GM12864 (cell line): ENCODE measurements at regions not wholly inside any gene's neighbourhood (a gene's known extent, or its start where the extent isn't known, plus 50 kb on each side); places are given as distances from the start of the nearest gene placed in this dataset.

Experiments
- DNase-seq: peaks from one replicate; pipeline ENCODE4 v3.0.0-alpha.2; 2011; ENCODE audit warnings: low read depth
- H3K4me3 ChIP-seq: 2 replicates; pipeline ENCODE4 v1.5.1; 2011; ENCODE audit warnings: mild to moderate bottlenecking, low read depth, low read length, control low read depth
- TF ChIP-seq, protein P1 (sequence below): IDR thresholded peaks from 2 replicates; pipeline ENCODE4 v1.5.1; 2011; ENCODE audit warnings: low read depth, mild to moderate bottlenecking, moderate library complexity, low read length, control low read depth, inconsistent platforms; ENCODE audit errors: missing control alignments

DNA sequence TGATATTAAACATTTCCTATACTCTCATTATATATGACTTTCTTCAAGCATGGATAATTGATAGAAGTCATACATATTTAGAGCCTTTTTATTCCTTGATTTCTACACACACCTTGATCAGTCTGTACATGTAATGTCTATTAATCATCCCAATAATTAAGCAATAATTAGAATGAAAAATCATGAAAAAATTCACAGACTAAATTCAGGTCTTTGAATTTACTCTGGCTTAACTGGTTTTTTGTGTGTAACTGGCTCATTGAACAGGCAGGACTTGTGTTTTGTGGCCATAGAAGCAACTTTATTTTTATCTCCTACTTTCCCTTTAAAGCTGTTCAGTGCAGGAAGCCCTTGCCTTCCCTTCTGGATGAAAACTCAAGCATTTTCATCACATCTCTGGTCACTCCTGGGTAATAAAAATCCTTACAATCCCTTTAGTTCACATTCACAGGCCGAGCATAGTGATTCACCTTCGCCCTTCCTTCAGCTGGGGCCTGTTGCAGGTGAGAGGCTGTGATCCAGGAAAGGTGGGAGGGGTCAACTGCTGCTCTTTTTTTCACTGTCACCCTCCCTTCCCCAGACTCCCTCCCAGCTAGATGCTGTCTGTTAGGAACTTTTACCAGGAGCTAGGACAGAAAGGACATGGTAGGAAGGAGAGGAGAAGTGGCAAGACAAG lies 58.0 kb upstream of the ITSN2 start:
- TF ChIP-seq, protein P1, sequence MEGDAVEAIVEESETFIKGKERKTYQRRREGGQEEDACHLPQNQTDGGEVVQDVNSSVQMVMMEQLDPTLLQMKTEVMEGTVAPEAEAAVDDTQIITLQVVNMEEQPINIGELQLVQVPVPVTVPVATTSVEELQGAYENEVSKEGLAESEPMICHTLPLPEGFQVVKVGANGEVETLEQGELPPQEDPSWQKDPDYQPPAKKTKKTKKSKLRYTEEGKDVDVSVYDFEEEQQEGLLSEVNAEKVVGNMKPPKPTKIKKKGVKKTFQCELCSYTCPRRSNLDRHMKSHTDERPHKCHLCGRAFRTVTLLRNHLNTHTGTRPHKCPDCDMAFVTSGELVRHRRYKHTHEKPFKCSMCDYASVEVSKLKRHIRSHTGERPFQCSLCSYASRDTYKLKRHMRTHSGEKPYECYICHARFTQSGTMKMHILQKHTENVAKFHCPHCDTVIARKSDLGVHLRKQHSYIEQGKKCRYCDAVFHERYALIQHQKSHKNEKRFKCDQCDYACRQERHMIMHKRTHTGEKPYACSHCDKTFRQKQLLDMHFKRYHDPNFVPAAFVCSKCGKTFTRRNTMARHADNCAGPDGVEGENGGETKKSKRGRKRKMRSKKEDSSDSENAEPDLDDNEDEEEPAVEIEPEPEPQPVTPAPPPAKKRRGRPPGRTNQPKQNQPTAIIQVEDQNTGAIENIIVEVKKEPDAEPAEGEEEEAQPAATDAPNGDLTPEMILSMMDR: no peak
- DNase-seq: no peak
- no peak overlapping the region for H3K4me3 ChIP-seq

DNA sequence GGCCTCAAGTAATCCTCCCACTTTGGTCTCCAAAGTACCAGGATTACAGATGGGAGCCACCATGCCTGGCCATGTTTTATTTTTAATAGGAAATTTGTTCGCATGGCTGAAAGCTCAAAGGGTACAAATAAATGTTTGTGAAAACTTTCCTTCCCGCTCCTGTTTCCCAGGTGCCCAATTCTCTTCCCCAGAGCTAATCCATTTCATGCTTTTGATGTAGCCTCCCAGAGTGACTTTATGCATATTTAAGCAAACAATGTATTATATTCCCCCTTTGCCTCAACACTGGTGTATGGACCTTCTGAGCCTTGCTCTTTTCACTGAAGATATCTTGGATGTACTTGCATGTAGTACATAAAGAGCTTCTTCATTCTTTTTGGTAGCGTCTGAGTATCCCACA lies 52.5 kb upstream of the ITSN2 start:
- TF ChIP-seq, protein P1: no peak
- DNase-seq: no peak
- no peak overlapping the region for H3K4me3 ChIP-seq

DNA sequence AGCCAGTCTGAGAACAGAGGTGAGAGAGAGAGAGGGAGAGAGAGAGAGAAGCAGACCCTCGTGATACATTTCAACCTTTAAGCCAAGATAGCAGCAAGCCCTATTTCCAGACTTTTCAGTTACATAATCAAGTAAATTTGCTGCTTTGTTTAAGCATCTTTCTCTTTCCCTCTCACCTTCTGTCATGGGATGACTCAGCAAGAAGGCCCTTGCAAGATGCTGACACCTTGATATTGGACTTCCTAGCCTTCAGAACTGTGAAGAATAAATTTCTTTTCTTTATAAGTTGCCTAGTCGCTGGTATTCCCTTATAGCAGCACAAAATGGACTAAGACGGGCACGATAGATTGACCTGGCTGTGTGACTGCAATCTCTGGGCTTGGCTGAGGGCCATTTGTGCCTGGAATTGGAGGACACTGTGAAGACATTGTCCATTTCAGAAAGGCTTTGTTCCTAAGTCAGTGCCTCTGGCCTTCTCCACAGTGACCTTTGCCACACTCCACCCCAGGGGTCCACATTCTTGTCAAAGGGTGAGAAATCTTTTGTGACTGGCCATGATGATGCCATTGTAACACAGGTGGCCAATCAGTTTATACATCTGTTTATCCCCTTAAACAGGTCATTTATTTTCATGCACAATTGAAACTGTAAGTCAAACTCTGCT lies 51.3 kb upstream of the ITSN2 start:
- TF ChIP-seq, protein P1: no peak
- no peak overlapping the region for H3K4me3 ChIP-seq
- no peak for DNase-seq

GRCh38 chr2:24410976-24411375 lies 50.6 kb upstream of the ITSN2 start:
- TF ChIP-seq, protein P1: no peak
- no peak overlapping the region for H3K4me3 ChIP-seq
- DNase-seq: no peak

- peak; percentile 50 for DNase-seq
- TF ChIP-seq, protein P1: peak; percentile 82
- no peak overlapping the region for H3K4me3 ChIP-seq
These were observed 49.6 kb upstream of the ITSN2 start for GRCh38 chr2:24409700-24410556.
